ENCODE measurements at regions not wholly inside any gene's neighbourhood (a gene's known extent, or its start where the extent isn't known, plus 50 kb on each side); places are given as distances from the start of the nearest gene placed in this dataset.

DNA sequence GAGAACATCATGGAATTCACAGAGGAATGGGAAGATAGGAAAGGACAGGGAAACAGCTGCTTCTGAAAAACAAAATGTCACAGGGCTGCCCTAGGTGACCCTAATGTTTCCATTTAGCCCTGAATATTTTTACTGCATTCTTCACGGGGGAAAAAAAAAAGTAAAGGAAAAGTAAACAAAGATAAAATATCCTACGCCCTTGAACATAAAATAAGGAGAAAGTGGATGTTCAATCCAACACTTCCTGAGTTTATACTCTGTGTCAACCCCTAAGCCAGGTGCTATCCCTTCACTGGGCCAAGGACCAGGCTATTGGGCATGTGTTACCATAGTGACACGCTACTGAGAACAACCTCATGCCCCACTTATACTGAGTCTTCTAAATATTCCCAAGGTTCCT is 84.7 kb downstream of the FAM76B start:
- ChIA-PET CTCF (interaction anchor here (0.5 to 3.1 kb wide), 30 partner anchors 8 to 558 kb away, joined by 3 to 45 read pairs (median 3); partner anchors contain the start of gene SESN3), POLR2A (ENCODE audit: unreplicated experiment) (interaction anchor here (0.6 kb wide), 1 partner anchor 547 kb away, joined by 3 read pairs; no protein-coding TSS in a partner anchor)
- H4K91ac ChIP-seq (ENCODE audit: insufficient read depth, low read depth, low read length): no peak overlapping the region
- H4K8ac ChIP-seq (ENCODE audit: low read depth in 2 of 2, low read length in 2 of 2): no peak overlapping the region
- H3K4me3 ChIP-seq (ENCODE audit: insufficient read depth, low read depth, low read length): no peak overlapping the region
- H3K27ac ChIP-seq (ENCODE audit: insufficient read depth, low read length): no peak overlapping the region
- no peaks in the 10 kb centered on the region for H3K9me1 ChIP-seq (ENCODE audit: insufficient read depth, low read length)
- no peak overlapping the region for H2BK20ac ChIP-seq (ENCODE audit: low read depth, low read length)
- BruUV-seq (replicated peaks): no TSS peak
- no peak for ATAC-seq (ENCODE audit: low read depth)
- dilution Hi-C loops (cut with HindIII; ENCODE audit: low sequenced_read_pairs, unreplicated experiment): no loop called here
- H2AFZ ChIP-seq (replicated peaks; ENCODE audit: low read length, poor library complexity): no peak overlapping the region
- H2BK15ac ChIP-seq (ENCODE audit: low read depth, low read length): no peak overlapping the region
- no peak overlapping the region for H3K56ac ChIP-seq (ENCODE audit: extremely low read depth, insufficient read depth, low read length)
- H2BK120ac ChIP-seq (ENCODE audit: low read depth, low read length): no peak overlapping the region
- peaks cover 9% of the 10 kb centered on the region for H3K27me3 ChIP-seq (ENCODE audit: control insufficient read depth, insufficient read depth, low read length)
- no peaks in the 10 kb centered on the region for H3K79me1 ChIP-seq (ENCODE audit: low read depth in 1 of 2, low read length in 2 of 2)
- no peak overlapping the region for H3K4me2 ChIP-seq (ENCODE audit: low read depth, low read length)
- H2AK9ac ChIP-seq (replicated peaks; ENCODE audit: low read depth, low read length, poor library complexity): no peak overlapping the region
- no CpG with 5 or more reads among the region's 3 CpGs for WGBS, 2 experiments (ENCODE audit: extremely low coverage in 2 of 2, insufficient read length in 1 of 2)
- no peak overlapping the region for H3K9ac ChIP-seq (ENCODE audit: low read depth, low read length)
- no peak overlapping the region for H4K5ac ChIP-seq (ENCODE audit: low read depth, low read length)
- H4K20me1 ChIP-seq (ENCODE audit: insufficient read depth, low read length): no peaks in the 10 kb centered on the region
- no peaks in the 10 kb centered on the region for H3K9me3 ChIP-seq (ENCODE audit: control insufficient read depth, insufficient read depth, low read length)
- DNase-seq: no peak
- in situ Hi-C loops (cut with MboI; ENCODE audit: low sequenced_read_pairs): loop anchor here (5.0 kb wide), 1 partner anchor 548 kb away; no protein-coding TSS in a partner anchor
- H3K14ac ChIP-seq (replicated peaks; ENCODE audit: low read depth, low read length): no peak overlapping the region
- no peaks in the 10 kb centered on the region for H3K36me3 ChIP-seq (ENCODE audit: control insufficient read depth, insufficient read depth, low read length)
- no peak overlapping the region for H2BK5ac ChIP-seq (ENCODE audit: low read depth, low read length, poor library complexity, severe bottlenecking)
- no peak overlapping the region for H2AK5ac ChIP-seq (ENCODE audit: low read depth, low read length)
- peaks cover 7% of the 10 kb centered on the region for H3K4me1 ChIP-seq (ENCODE audit: control insufficient read depth, insufficient read depth, low read length)
- intact Hi-C loops (cut with micrococcal nuclease): loop anchor here (1.0 to 10.0 kb wide), 7 partner anchors 57 to 722 kb away; no protein-coding TSS in a partner anchor
- no peak overlapping the region for H3K23ac ChIP-seq (ENCODE audit: low read depth, low read length)
- no peak overlapping the region for H3K4ac ChIP-seq (ENCODE audit: low read depth, low read length)
- TF ChIP-seq RAD21 (IDR thresholded peaks at IDR 0.05; ENCODE audit: low read length) (no peak), MXI1 (IDR thresholded peaks at IDR 0.05; ENCODE audit: borderline replicate concordance, low read depth, low read length) (no peak), POLR2A (IDR thresholded peaks at IDR 0.05; ENCODE audit: low read depth, low read length) (no peak), FOS (IDR thresholded peaks at IDR 0.05; ENCODE audit: low read depth, low read length) (no peak), CHD1 (IDR thresholded peaks at IDR 0.05; ENCODE audit: low read depth, low read length) (no peak)
- H3K18ac ChIP-seq (ENCODE audit: low read depth, low read length): no peak overlapping the region

Measured in IMR-90 (cell line).